ENCODE measurements at regions not wholly inside any gene's neighbourhood (a gene's known extent, or its start where the extent isn't known, plus 50 kb on each side); places are given as distances from the start of the nearest gene placed in this dataset.

GRCh38 chr1:99455760-99456159, 190.2 kb upstream of the PALMD start:
- no peaks in the 10 kb centered on the region for H3K9me3 Mint-ChIP-seq
- intact Hi-C loops (cut with micrococcal nuclease): no loop called here
- H3K27ac Mint-ChIP-seq: no peak overlapping the region
- H3K36me3 Mint-ChIP-seq (ENCODE audit: low read depth): no peaks in the 10 kb centered on the region
- H3K27me3 Mint-ChIP-seq (ENCODE audit: low read depth): no peaks in the 10 kb centered on the region
- no peak for DNase-seq (ENCODE audit: low spot score)
- H3K4me3 Mint-ChIP-seq (ENCODE audit: low read depth): no peak overlapping the region
- H3K4me1 Mint-ChIP-seq (ENCODE audit: low read depth): no peaks in the 10 kb centered on the region

GRCh38 chr1:99456536-99456935, 189.4 kb upstream of the PALMD start:
- no peak overlapping the region for H3K27ac Mint-ChIP-seq
- no peak overlapping the region for H3K4me3 Mint-ChIP-seq (ENCODE audit: low read depth)
- intact Hi-C loops (cut with micrococcal nuclease): no loop called here
- no peaks in the 10 kb centered on the region for H3K27me3 Mint-ChIP-seq (ENCODE audit: low read depth)
- no peaks in the 10 kb centered on the region for H3K9me3 Mint-ChIP-seq
- H3K4me1 Mint-ChIP-seq (ENCODE audit: low read depth): no peaks in the 10 kb centered on the region
- DNase-seq (ENCODE audit: low spot score): no peak
- H3K36me3 Mint-ChIP-seq (ENCODE audit: low read depth): no peaks in the 10 kb centered on the region

- H3K4me1 Mint-ChIP-seq (ENCODE audit: low read depth): no peaks in the 10 kb centered on the region
- DNase-seq (ENCODE audit: low spot score): no peak
- no peaks in the 10 kb centered on the region for H3K9me3 Mint-ChIP-seq
- no peak overlapping the region for H3K27ac Mint-ChIP-seq
- no peaks in the 10 kb centered on the region for H3K36me3 Mint-ChIP-seq (ENCODE audit: low read depth)
- no peaks in the 10 kb centered on the region for H3K27me3 Mint-ChIP-seq (ENCODE audit: low read depth)
- intact Hi-C loops (cut with micrococcal nuclease): no loop called here
- H3K4me3 Mint-ChIP-seq (ENCODE audit: low read depth): no peak overlapping the region
Measured at GRCh38 chr1:99457381-99458165, 188.3 kb upstream of the PALMD start.

GRCh38 chr1:99461499-99461898, 184.4 kb upstream of the PALMD start:
- Mint-ChIP-seq H3K9me3 (no peaks in the 10 kb centered on the region), H3K27ac (no peak overlapping the region), H3K4me1 (ENCODE audit: low read depth) (no peaks in the 10 kb centered on the region), H3K4me3 (ENCODE audit: low read depth) (no peak overlapping the region), H3K27me3 (ENCODE audit: low read depth) (no peaks in the 10 kb centered on the region), H3K36me3 (ENCODE audit: low read depth) (no peaks in the 10 kb centered on the region)
- DNase-seq (ENCODE audit: low spot score): no peak
- intact Hi-C loops (cut with micrococcal nuclease): no loop called here

GRCh38 chr1:99464738-99465137, 181.2 kb upstream of the PALMD start:
- Mint-ChIP-seq H3K4me1 (ENCODE audit: low read depth) (no peaks in the 10 kb centered on the region), H3K9me3 (no peaks in the 10 kb centered on the region), H3K36me3 (ENCODE audit: low read depth) (no peaks in the 10 kb centered on the region), H3K27me3 (ENCODE audit: low read depth) (no peaks in the 10 kb centered on the region), H3K4me3 (ENCODE audit: low read depth) (no peak overlapping the region), H3K27ac (no peak overlapping the region)
- DNase-seq (ENCODE audit: low spot score): no peak
- intact Hi-C loops (cut with micrococcal nuclease): no loop called here

- Mint-ChIP-seq H3K4me1 (ENCODE audit: low read depth) (no peaks in the 10 kb centered on the region), H3K27me3 (ENCODE audit: low read depth) (no peaks in the 10 kb centered on the region), H3K4me3 (ENCODE audit: low read depth) (no peak overlapping the region), H3K36me3 (ENCODE audit: low read depth) (no peaks in the 10 kb centered on the region), H3K27ac (no peak overlapping the region), H3K9me3 (no peaks in the 10 kb centered on the region)
- no peak for DNase-seq (ENCODE audit: low spot score)
- intact Hi-C loops (cut with micrococcal nuclease): no loop called here
Measured at GRCh38 chr1:99465176-99465900, 180.6 kb upstream of the PALMD start.

- Mint-ChIP-seq H3K4me1 (ENCODE audit: low read depth) (no peaks in the 10 kb centered on the region), H3K9me3 (no peaks in the 10 kb centered on the region), H3K27ac (no peak overlapping the region), H3K27me3 (ENCODE audit: low read depth) (no peaks in the 10 kb centered on the region), H3K4me3 (ENCODE audit: low read depth) (no peak overlapping the region), H3K36me3 (ENCODE audit: low read depth) (no peaks in the 10 kb centered on the region)
- DNase-seq (ENCODE audit: low spot score): no peak
- intact Hi-C loops (cut with micrococcal nuclease): no loop called here
Measured at GRCh38 chr1:99467645-99468044, 178.3 kb upstream of the PALMD start.

GRCh38 chr1:99469550-99469971, 176.4 kb upstream of the PALMD start:
- DNase-seq (ENCODE audit: low spot score): no peak
- Mint-ChIP-seq H3K27me3 (ENCODE audit: low read depth) (peaks cover 1% of the 10 kb centered on the region), H3K36me3 (ENCODE audit: low read depth) (no peaks in the 10 kb centered on the region), H3K27ac (no peak overlapping the region), H3K9me3 (no peaks in the 10 kb centered on the region), H3K4me3 (ENCODE audit: low read depth) (no peak overlapping the region), H3K4me1 (ENCODE audit: low read depth) (no peaks in the 10 kb centered on the region)
- intact Hi-C loops (cut with micrococcal nuclease): no loop called here

- H3K27ac Mint-ChIP-seq: no peak overlapping the region
- H3K36me3 Mint-ChIP-seq (ENCODE audit: low read depth): no peaks in the 10 kb centered on the region
- intact Hi-C loops (cut with micrococcal nuclease): no loop called here
- H3K4me3 Mint-ChIP-seq (ENCODE audit: low read depth): no peak overlapping the region
- H3K4me1 Mint-ChIP-seq (ENCODE audit: low read depth): no peaks in the 10 kb centered on the region
- no peaks in the 10 kb centered on the region for H3K9me3 Mint-ChIP-seq
- DNase-seq (ENCODE audit: low spot score): no peak
- peaks cover 1% of the 10 kb centered on the region for H3K27me3 Mint-ChIP-seq (ENCODE audit: low read depth)
Measured at GRCh38 chr1:99472893-99473292, 173.0 kb upstream of the PALMD start.

- H3K36me3 Mint-ChIP-seq (ENCODE audit: low read depth): no peaks in the 10 kb centered on the region
- intact Hi-C loops (cut with micrococcal nuclease): no loop called here
- no peaks in the 10 kb centered on the region for H3K4me1 Mint-ChIP-seq (ENCODE audit: low read depth)
Measured at GRCh38 chr1:99474350-99474893, 171.5 kb upstream of the PALMD start.

GRCh38 chr1:99476058-99476457, 169.9 kb upstream of the PALMD start:
- H3K27ac Mint-ChIP-seq: no peak overlapping the region
- peaks cover 3% of the 10 kb centered on the region for H3K27me3 Mint-ChIP-seq (ENCODE audit: low read depth)
- H3K9me3 Mint-ChIP-seq: no peaks in the 10 kb centered on the region
- no peak overlapping the region for H3K4me3 Mint-ChIP-seq (ENCODE audit: low read depth)
- intact Hi-C loops (cut with micrococcal nuclease): no loop called here
- H3K4me1 Mint-ChIP-seq (ENCODE audit: low read depth): no peaks in the 10 kb centered on the region
- no peaks in the 10 kb centered on the region for H3K36me3 Mint-ChIP-seq (ENCODE audit: low read depth)
- DNase-seq (ENCODE audit: low spot score): no peak

More at GRCh38 chr1:99474350-99474893, 171.5 kb upstream of the PALMD start:
- Mint-ChIP-seq H3K4me3 (ENCODE audit: low read depth) (no peak overlapping the region), H3K27ac (no peak overlapping the region), H3K9me3 (no peaks in the 10 kb centered on the region), H3K27me3 (ENCODE audit: low read depth) (peaks cover 3% of the 10 kb centered on the region)
- DNase-seq (ENCODE audit: low spot score): no peak

- H3K4me1 Mint-ChIP-seq (ENCODE audit: low read depth): no peaks in the 10 kb centered on the region
- DNase-seq (ENCODE audit: low spot score): no peak
- no peaks in the 10 kb centered on the region for H3K36me3 Mint-ChIP-seq (ENCODE audit: low read depth)
- H3K4me3 Mint-ChIP-seq (ENCODE audit: low read depth): no peak overlapping the region
- intact Hi-C loops (cut with micrococcal nuclease): loop anchor here (1.0 kb wide), 2 partner anchors 301 to 687 kb away; no protein-coding TSS in a partner anchor
- H3K27ac Mint-ChIP-seq: no peak overlapping the region
- no peaks in the 10 kb centered on the region for H3K9me3 Mint-ChIP-seq
- H3K27me3 Mint-ChIP-seq (ENCODE audit: low read depth): peaks cover 5% of the 10 kb centered on the region
Measured at GRCh38 chr1:99481391-99481996, 164.4 kb upstream of the PALMD start.

GRCh38 chr1:99482286-99482685, 163.6 kb upstream of the PALMD start:
- DNase-seq (ENCODE audit: low spot score): no peak

More at GRCh38 chr1:99482286-99482685, 163.6 kb upstream of the PALMD start:
- Mint-ChIP-seq H3K9me3 (no peaks in the 10 kb centered on the region), H3K27ac (no peak overlapping the region), H3K36me3 (ENCODE audit: low read depth) (no peaks in the 10 kb centered on the region), H3K27me3 (ENCODE audit: low read depth) (peaks cover 5% of the 10 kb centered on the region), H3K4me1 (ENCODE audit: low read depth) (no peaks in the 10 kb centered on the region), H3K4me3 (ENCODE audit: low read depth) (no peak overlapping the region)
- intact Hi-C loops (cut with micrococcal nuclease): no loop called here
